GM12891 (cell line): ENCODE measurements at regions not wholly inside any gene's neighbourhood (a gene's known extent, or its start where the extent isn't known, plus 50 kb on each side); places are given as distances from the start of the nearest gene placed in this dataset.

Source experiments
- PAX5 ChIP-seq: IDR thresholded peaks from 2 replicates; pipeline ENCODE4 v1.6.1; 2011; ENCODE audit warnings: low read length, moderate library complexity, mild to moderate bottlenecking; ENCODE audit not compliant: insufficient read depth, severe bottlenecking
- POLR2A ChIP-seq: IDR thresholded peaks from 2 replicates; pipeline ENCODE4 v1.6.1; 2011; ENCODE audit warnings: low read depth, low read length, control low read depth
- POLR2AphosphoS5 ChIP-seq: IDR thresholded peaks from 2 replicates; pipeline ENCODE4 v1.6.1; 2011; ENCODE audit warnings: low read depth, low read length, control low read depth
- POU2F2 ChIP-seq: IDR thresholded peaks from 2 replicates; pipeline ENCODE4 v1.6.1; 2011; ENCODE audit warnings: low read depth, mild to moderate bottlenecking, control low read depth, low read length, moderate library complexity

GRCh38 chr16:24634919-24635318, 94.5 kb upstream of the TNRC6A start:
- no peak for TF ChIP-seq POLR2AphosphoS5
- TF ChIP-seq POLR2A: no peak
- no peak for TF ChIP-seq POU2F2
- TF ChIP-seq PAX5: no peak
